ENCODE measurements at regions not wholly inside any gene's neighbourhood (a gene's known extent, or its start where the extent isn't known, plus 50 kb on each side); places are given as distances from the start of the nearest gene placed in this dataset.
A peak's percentile ranks its signal among the peaks of the same experiment; 100 is the strongest.

GRCh38 chr6:121885399-121886152, 450.1 kb downstream of the GJA1 start (continued):
- no peak for TF ChIP-seq HMGXB3 (CRISPR knock-in tag; IDR thresholded peaks at IDR 0.05; ENCODE audit: borderline replicate concordance)
- TF ChIP-seq CHD4 (IDR thresholded peaks at IDR 0.05; ENCODE audit: borderline replicate concordance, low read length): no peak
- TF ChIP-seq ZNF790 (CRISPR knock-in tag; IDR thresholded peaks at IDR 0.05; ENCODE audit: borderline replicate concordance): no peak
- 0 out of 2 replicates have a peak, but pooled peaks have one; percentile 28 for TF ChIP-seq ZSCAN29 (CRISPR knock-in tag; conservative IDR thresholded peaks at IDR 0.05)
- TF ChIP-seq ZNF740 (CRISPR knock-in tag; IDR thresholded peaks at IDR 0.05): no peak
- 0 out of 2 replicates have a peak, but pooled peaks have one; percentile 38 for TF ChIP-seq ZSCAN22 (CRISPR knock-in tag; IDR thresholded peaks at IDR 0.05)
- TF ChIP-seq ZNF678 (CRISPR knock-in tag; IDR thresholded peaks at IDR 0.05): no peak
- TF ChIP-seq, protein P1, sequence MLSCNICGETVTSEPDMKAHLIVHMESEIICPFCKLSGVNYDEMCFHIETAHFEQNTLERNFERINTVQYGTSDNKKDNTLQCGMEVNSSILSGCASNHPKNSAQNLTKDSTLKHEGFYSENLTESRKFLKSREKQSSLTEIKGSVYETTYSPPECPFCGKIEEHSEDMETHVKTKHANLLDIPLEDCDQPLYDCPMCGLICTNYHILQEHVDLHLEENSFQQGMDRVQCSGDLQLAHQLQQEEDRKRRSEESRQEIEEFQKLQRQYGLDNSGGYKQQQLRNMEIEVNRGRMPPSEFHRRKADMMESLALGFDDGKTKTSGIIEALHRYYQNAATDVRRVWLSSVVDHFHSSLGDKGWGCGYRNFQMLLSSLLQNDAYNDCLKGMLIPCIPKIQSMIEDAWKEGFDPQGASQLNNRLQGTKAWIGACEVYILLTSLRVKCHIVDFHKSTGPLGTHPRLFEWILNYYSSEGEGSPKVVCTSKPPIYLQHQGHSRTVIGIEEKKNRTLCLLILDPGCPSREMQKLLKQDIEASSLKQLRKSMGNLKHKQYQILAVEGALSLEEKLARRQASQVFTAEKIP (CRISPR knock-in tag; IDR thresholded peaks at IDR 0.05; ENCODE audit: borderline replicate concordance): no peak
- peak; percentile 18; the same call in 1 of the 2 replicates for TF ChIP-seq ETV5 (CRISPR knock-in tag; IDR thresholded peaks at IDR 0.05; ENCODE audit: borderline replicate concordance)
- TF ChIP-seq, protein P2, sequence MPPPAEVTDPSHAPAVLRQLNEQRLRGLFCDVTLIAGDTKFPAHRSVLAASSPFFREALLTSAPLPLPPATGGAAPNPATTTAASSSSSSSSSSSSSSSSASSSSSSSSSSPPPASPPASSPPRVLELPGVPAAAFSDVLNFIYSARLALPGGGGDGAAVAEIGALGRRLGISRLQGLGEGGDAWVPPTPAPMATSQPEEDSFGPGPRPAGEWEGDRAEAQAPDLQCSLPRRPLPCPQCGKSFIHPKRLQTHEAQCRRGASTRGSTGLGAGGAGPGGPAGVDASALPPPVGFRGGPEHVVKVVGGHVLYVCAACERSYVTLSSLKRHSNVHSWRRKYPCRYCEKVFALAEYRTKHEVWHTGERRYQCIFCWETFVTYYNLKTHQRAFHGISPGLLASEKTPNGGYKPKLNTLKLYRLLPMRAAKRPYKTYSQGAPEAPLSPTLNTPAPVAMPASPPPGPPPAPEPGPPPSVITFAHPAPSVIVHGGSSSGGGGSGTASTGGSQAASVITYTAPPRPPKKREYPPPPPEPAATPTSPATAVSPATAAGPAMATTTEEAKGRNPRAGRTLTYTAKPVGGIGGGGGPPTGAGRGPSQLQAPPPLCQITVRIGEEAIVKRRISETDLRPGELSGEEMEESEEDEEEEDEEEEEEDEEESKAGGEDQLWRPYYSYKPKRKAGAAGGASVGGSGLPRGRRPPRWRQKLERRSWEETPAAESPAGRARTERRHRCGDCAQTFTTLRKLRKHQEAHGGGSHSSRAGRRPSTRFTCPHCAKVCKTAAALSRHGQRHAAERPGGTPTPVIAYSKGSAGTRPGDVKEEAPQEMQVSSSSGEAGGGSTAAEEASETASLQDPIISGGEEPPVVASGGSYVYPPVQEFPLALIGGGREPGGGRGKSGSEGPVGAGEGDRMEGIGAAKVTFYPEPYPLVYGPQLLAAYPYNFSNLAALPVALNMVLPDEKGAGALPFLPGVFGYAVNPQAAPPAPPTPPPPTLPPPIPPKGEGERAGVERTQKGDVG (CRISPR knock-in tag; IDR thresholded peaks at IDR 0.05; ENCODE audit: borderline replicate concordance): no peak
- TF ChIP-seq KDM5A (IDR thresholded peaks at IDR 0.05; ENCODE audit: borderline replicate concordance, low read length): no peak
- no peak for TF ChIP-seq ZNF737 (CRISPR knock-in tag; IDR thresholded peaks at IDR 0.05; ENCODE audit: borderline replicate concordance)
- TF ChIP-seq SNAPC2 (CRISPR knock-in tag; IDR thresholded peaks at IDR 0.05): no peak
- no peak for TF ChIP-seq AGO1 (IDR thresholded peaks at IDR 0.05; ENCODE audit: low read depth, low read length, poor library complexity, severe bottlenecking)
- TF ChIP-seq FIP1L1 (IDR thresholded peaks at IDR 0.05; ENCODE audit: borderline replicate concordance, insufficient read depth, low read depth, low read length): no peak
- TF ChIP-seq ETV6 (CRISPR knock-in tag; conservative IDR thresholded peaks at IDR 0.05): no peak
- no peak for TF ChIP-seq SP140L (CRISPR knock-in tag; IDR thresholded peaks at IDR 0.05; ENCODE audit: borderline replicate concordance)
